GM20000 (cell line): ENCODE measurements at regions not wholly inside any gene's neighbourhood (a gene's known extent, or its start where the extent isn't known, plus 50 kb on each side); places are given as distances from the start of the nearest gene placed in this dataset.

Experiments
- DNase-seq: peaks from one replicate; pipeline ENCODE4 v3.0.0; 2012; ENCODE audit warnings: low spot score
- CTCF ChIP-seq: IDR thresholded peaks from 2 replicates; pipeline ENCODE4 v1.5.1; 2012; ENCODE audit warnings: mild to moderate bottlenecking, control low read depth; ENCODE audit errors: extremely low read depth, missing control alignments

GRCh38 chr2:116378786-116379185, 1435.7 kb upstream of the DDX18 start:
- no peak for TF ChIP-seq CTCF
- no peak for DNase-seq

- no peak for TF ChIP-seq CTCF
- DNase-seq: no peak
Observed at GRCh38 chr2:116411211-116411610, 1403.3 kb upstream of the DDX18 start.

- no peak for TF ChIP-seq CTCF
- DNase-seq: no peak
Observed at GRCh38 chr2:116413659-116414058, 1400.8 kb upstream of the DDX18 start.

GRCh38 chr2:116416731-116417377, 1397.6 kb upstream of the DDX18 start:
- no peak for TF ChIP-seq CTCF
- DNase-seq: no peak

GRCh38 chr2:116435648-116436047, 1378.8 kb upstream of the DDX18 start:
- DNase-seq: no peak
- no peak for TF ChIP-seq CTCF

- DNase-seq: no peak
- no peak for TF ChIP-seq CTCF
Observed at GRCh38 chr2:116440104-116440653, 1374.3 kb upstream of the DDX18 start.

GRCh38 chr2:116442418-116442817, 1372.1 kb upstream of the DDX18 start:
- no peak for TF ChIP-seq CTCF

More at GRCh38 chr2:116442418-116442817, 1372.1 kb upstream of the DDX18 start:
- DNase-seq: no peak
